K562 (cell line): ENCODE measurements at regions not wholly inside any gene's neighbourhood (a gene's known extent, or its start where the extent isn't known, plus 50 kb on each side); places are given as distances from the start of the nearest gene placed in this dataset.
A peak's percentile ranks its signal among the peaks of the same experiment; 100 is the strongest.

Experiments used
- CBX1 ChIP-seq: sonication (generic); IDR thresholded peaks from 2 replicates; pipeline ENCODE4 v1.6.1; 2016; ENCODE audit warnings: antibody characterized with exemption, low read depth, mild to moderate bottlenecking
- PATZ1 ChIP-seq: fragments of 250-450 bp; sonication (Bioruptor Pico); IDR thresholded peaks from 2 replicates; pipeline ENCODE4 v1.5.0; 2020; ENCODE audit warnings: mild to moderate bottlenecking, borderline replicate concordance
- ZNF644 ChIP-seq: fragments of 200-800 bp; sonication (Bioruptor generic); IDR thresholded peaks from 2 replicates; pipeline ENCODE4 v1.6.1; 2016; ENCODE audit warnings: low read depth, missing genetic modification characterization, missing compliant biosample characterization
- ZNF668 ChIP-seq: fragments of 250-450 bp; sonication (Bioruptor Pico); IDR thresholded peaks from 2 replicates; pipeline ENCODE4 v1.8.0; 2022; ENCODE audit warnings: mild to moderate bottlenecking, inconsistent platforms
- TF ChIP-seq, protein P1 (sequence below), 2 experiments: fragments of 450-650 bp in 1 of 2; IDR thresholded peaks; 2 replicates each; pipeline ENCODE4 v1.6.1; 2011 to 2017; ENCODE audit warnings: low read depth in 2 of 2, antibody characterized with exemption in 1 of 2, borderline replicate concordance in 1 of 2, low read length in 1 of 2, mild to moderate bottlenecking in 1 of 2, mixed read lengths in 1 of 2; ENCODE audit not compliant: control insufficient read depth in 1 of 2

GRCh38 chr6:137811121-137811915, 55.7 kb upstream of the TNFAIP3 start (continued):
- TF ChIP-seq PATZ1 (CRISPR knock-in tag) (no peak), ZNF668 (CRISPR knock-in tag) (peak; percentile 76; the same call in 1 of the 2 replicates), ZNF644 (tag) (peak; percentile 50; the same call in 1 of the 2 replicates), CBX1 (peak; percentile 77; the same call in 1 of the 2 replicates)
- TF ChIP-seq, protein P1, sequence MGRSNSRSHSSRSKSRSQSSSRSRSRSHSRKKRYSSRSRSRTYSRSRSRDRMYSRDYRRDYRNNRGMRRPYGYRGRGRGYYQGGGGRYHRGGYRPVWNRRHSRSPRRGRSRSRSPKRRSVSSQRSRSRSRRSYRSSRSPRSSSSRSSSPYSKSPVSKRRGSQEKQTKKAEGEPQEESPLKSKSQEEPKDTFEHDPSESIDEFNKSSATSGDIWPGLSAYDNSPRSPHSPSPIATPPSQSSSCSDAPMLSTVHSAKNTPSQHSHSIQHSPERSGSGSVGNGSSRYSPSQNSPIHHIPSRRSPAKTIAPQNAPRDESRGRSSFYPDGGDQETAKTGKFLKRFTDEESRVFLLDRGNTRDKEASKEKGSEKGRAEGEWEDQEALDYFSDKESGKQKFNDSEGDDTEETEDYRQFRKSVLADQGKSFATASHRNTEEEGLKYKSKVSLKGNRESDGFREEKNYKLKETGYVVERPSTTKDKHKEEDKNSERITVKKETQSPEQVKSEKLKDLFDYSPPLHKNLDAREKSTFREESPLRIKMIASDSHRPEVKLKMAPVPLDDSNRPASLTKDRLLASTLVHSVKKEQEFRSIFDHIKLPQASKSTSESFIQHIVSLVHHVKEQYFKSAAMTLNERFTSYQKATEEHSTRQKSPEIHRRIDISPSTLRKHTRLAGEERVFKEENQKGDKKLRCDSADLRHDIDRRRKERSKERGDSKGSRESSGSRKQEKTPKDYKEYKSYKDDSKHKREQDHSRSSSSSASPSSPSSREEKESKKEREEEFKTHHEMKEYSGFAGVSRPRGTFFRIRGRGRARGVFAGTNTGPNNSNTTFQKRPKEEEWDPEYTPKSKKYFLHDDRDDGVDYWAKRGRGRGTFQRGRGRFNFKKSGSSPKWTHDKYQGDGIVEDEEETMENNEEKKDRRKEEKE (IDR thresholded peaks at IDR 0.05; ENCODE audit: borderline replicate concordance in 1 of 2, control insufficient read depth in 1 of 2, low read depth in 2 of 2, low read length in 1 of 2) = no peak
